RWPE1 (cell line): ENCODE measurements at regions not wholly inside any gene's neighbourhood (a gene's known extent, or its start where the extent isn't known, plus 50 kb on each side); places are given as distances from the start of the nearest gene placed in this dataset.
A peak's percentile ranks its signal among the peaks of the same experiment; 100 is the strongest.

Experiments
- CTCF ChIA-PET: fragments of 350-600 bp; sonication (Branson Sonifier 250); formaldehyde crosslinking; extraction: SDS; loops from one replicate; lab custom pipeline; 2021; lab: Yijun Ruan, JAX
- POLR2A ChIA-PET: fragments of 400-600 bp; formaldehyde crosslinking; extraction: SDS; loops from one replicate; lab custom pipeline; 2020; ENCODE audit warnings: antibody characterized with exemption; ENCODE audit not compliant: low non-redundant PET; lab: Yijun Ruan, JAX
- DNase-seq: peaks from one replicate; pipeline ENCODE4 v3.0.0; 2012; ENCODE audit warnings: low spot score
- H3K27ac ChIP-seq: fragments of 450-650 bp; 2 replicates; pipeline ENCODE4 v1.5.1; 2017
- CTCF ChIP-seq: fragments of 450-650 bp; conservative IDR thresholded peaks from 2 replicates; pipeline ENCODE4 v1.5.1; 2017; ENCODE audit warnings: low read depth, mild to moderate bottlenecking

DNA sequence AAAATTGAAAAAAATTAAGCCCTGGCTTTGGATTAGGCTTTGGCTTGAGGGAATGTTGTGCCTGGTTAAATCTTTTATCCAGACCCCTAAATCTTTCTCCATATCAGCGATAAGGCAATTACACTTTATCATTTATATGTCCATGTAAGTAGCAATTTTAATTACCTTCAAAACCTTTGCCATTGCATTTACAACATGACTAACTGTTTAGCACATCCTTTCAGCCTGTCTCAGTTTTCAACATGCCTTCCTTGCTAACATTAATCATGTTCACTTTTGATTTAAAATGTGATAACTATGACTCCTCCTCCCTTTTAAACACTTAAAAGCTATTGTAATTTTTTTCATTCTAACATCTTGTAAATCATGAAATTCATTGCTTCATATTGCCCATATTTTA lies 583.7 kb downstream of the SLITRK1 start:
- TF ChIP-seq CTCF: no peak

GRCh38 chr13:83297586-83298290 lies 584.5 kb downstream of the SLITRK1 start:
- H3K27ac ChIP-seq: no peak overlapping the region
- TF ChIP-seq CTCF: no peak
- ChIA-PET POLR2A (no interaction called here), CTCF (no interaction called here)
- no peak for DNase-seq

More for the DNA sequence above, 583.7 kb downstream of the SLITRK1 start:
- no peak overlapping the region for H3K27ac ChIP-seq
- ChIA-PET POLR2A (no interaction called here), CTCF (interaction anchor here (0.7 kb wide), 1 partner anchor 19 kb away, joined by 3 read pairs; no protein-coding TSS in a partner anchor)
- DNase-seq: no peak

- no peak for DNase-seq
- ChIA-PET CTCF (no interaction called here), POLR2A (no interaction called here)
- no peak overlapping the region for H3K27ac ChIP-seq
- no peak for TF ChIP-seq CTCF
Observed at GRCh38 chr13:83295686-83296085, 586.6 kb downstream of the SLITRK1 start.

DNA sequence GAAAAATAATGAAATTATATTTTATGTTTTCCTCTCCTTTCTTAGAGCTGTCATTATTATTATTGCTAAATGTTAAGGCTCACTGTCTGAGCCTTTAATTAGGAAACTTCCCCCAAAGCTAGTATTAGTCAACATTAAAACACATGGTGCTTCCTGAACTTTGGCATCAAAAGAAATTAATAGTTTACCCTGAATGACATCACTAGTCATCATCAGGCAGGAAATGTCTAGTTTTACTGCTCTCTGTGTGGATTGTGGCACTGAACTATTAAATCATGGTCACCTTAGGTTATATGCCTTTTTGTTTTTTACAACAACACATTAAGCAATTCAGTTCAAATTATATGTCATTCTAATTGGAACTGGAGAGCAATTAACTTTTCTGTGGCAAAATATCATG lies 595.5 kb downstream of the SLITRK1 start:
- peak; percentile 1 for DNase-seq
- POLR2A ChIA-PET: no interaction called here
- no peak overlapping the region for H3K27ac ChIP-seq
- TF ChIP-seq CTCF: no peak
- CTCF ChIA-PET: no interaction called here

GRCh38 chr13:83281654-83282053 lies 600.6 kb downstream of the SLITRK1 start:
- TF ChIP-seq CTCF: no peak
- ChIA-PET POLR2A (no interaction called here), CTCF (no interaction called here)
- no peak overlapping the region for H3K27ac ChIP-seq
- DNase-seq: no peak

DNA sequence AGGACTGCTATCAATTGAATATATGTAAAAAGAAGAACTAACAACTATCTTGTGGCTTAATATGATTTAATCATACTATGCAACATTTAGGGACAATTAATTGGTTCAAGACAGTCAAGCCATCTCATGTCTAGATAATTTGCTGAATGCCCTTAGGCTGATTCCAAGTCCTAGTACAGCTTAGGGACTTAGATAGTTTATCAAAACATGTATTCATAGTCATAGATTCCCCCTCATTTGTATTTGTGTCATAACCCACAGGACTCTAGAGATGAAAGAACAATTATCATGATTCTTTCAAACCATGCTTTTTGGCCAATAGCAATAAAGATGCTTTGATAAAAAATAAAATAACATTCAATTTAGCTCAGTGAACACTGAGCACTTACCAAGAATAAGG lies 607.6 kb downstream of the SLITRK1 start:
- H3K27ac ChIP-seq: no peak overlapping the region
- ChIA-PET CTCF (no interaction called here), POLR2A (no interaction called here)
- no peak for TF ChIP-seq CTCF
- no peak for DNase-seq
